Activated CD8-positive, alpha-beta memory T cell treated with anti-CD3 and anti-CD28 coated beads, Interleukin-2, amount 50 U/mL, for 48 hours (primary cell): ENCODE measurements at regions not wholly inside any gene's neighbourhood (a gene's known extent, or its start where the extent isn't known, plus 50 kb on each side); places are given as distances from the start of the nearest gene placed in this dataset.

Experiments
- DNase-seq: peaks from one replicate; pipeline ENCODE4 v3.0.0-alpha.2; 2020

DNA sequence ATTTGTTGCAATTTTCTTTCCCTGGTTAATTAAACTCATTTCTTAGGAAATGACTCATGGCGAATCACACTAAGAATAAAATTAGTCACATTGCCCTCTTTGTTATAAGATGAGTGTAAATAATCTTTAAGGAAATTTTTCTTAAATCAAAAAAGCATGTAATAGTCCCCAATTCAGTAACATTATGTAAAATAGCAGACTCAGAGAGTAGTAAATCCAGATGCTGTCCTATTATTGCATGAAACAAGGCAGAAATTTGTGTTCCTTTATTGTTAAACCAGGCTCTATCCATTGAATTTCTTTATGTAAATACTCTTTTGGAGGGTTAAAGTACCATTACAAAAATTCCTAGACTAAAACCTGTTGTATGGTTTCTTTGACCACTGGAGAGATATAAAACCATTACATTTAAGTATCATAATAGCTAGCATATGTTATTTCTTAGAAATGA, 154.5 kb upstream of the C1orf87 start:
- no peak for DNase-seq

- no peak for DNase-seq
Observed at GRCh38 chr1:60227601-60228000, 154.0 kb upstream of the C1orf87 start.

GRCh38 chr1:60225486-60225885, 151.9 kb upstream of the C1orf87 start:
- DNase-seq = no peak

DNA sequence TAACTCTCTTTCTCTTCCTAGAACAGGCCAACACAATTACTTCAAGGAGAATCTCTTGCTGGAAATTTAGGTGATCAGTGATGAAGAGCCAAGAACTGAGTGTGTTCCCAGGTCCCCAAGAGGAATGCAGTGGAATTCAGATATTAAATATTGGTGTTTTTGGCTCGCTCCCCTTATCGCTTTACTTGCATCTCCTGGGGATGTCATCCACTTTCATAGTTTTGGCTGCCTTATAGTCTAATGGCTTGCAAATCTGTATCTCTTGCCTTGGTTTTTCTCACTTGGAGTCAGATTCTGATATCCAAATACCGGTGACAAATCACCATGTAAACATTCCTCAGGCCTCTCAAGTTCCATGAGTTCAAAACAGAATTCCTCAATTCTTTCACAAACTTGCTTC, 151.0 kb upstream of the C1orf87 start:
- no peak for DNase-seq

DNA sequence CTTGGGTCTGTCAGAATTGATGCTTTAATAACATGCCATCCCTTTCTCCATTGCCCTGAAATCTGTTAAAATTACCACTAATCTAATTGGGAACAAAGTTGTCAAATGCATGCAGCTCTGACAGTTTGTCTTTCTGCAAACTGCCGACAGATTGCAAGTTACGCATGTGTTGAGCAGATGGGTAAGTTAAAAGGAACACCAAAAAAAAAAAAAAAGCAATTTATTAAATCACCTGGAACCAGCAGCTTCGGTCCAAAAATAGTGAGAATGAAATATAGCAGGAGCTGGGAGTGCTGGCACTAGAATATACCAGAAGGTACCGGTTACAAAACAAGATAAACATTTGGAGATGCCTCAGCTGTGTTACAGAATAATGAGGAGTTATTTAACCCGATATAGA, 149.6 kb upstream of the C1orf87 start:
- no peak for DNase-seq

DNA sequence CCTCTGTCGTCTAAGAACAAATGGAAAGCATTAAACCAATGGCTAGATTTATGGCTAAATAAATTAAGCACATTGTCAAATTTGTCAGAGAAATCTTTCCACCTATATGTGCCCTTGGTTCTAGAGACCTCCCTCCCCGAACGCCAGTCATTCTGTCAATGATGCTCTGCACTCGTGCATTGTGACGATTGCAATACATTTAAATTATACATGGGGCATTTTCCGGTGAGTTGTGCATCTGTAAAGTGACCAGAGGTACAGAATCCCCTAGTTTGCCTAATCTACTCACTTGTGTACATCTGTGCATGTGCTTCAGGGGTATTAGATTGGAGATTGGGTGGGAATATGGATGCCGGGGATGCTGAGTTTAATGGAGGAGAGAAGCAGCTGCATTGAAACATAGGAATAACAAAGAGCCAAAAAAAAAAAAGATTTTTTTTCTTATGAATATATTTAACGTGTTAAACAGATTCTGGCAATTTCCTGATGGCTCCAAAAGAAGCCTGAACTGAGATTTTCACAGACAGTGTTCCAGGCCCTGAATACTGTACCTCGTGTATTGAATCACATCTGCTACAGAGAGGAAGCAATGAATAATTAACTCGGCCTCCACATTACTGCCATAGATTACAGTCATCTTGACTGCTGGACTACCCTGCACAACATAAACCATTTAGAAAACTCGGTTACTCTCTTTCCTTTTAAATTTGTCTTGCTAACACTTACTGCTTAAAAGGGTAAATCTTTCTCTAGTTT, 149.0 kb upstream of the C1orf87 start:
- no peak for DNase-seq

DNA sequence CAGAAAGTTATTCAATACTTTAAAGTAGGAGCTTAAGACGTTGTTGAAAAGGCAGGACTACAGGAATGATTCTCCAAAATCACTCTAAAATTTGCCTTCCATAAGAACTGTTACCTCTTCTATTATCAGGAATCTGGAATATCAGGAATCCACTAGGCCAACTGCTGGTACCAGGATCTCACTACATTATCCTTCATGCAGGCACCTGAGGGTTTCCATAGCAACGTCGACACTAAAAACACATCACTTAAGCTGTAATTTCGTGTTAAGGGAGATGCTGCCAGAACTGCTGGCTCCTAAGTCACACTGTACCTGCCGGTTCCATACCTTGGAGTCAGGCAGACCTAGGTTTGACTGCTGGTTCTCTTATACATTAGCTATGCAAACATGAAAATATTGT, 139.7 kb upstream of the C1orf87 start:
- DNase-seq = no peak

DNA sequence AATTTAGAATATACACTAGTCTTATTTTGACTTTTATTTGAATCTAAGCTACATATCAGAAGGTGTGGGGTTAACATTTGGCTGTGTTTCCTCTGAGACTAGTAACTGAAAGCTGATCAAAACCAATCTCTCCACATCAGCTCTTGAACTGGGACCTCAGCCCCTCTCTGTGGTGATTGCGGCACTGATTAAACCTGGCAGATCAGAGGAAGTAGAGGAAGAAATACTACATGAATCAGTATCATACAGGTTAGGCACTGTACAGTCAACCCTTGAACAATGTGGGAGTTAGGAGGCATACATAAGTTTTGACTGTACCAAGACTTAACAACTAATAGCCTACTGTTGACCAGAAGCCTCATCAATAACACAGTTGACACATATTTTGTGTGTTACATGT, 122.5 kb upstream of the C1orf87 start:
- no peak for DNase-seq

- no peak for DNase-seq
Observed at GRCh38 chr1:60185684-60186083, 112.1 kb upstream of the C1orf87 start.

DNA sequence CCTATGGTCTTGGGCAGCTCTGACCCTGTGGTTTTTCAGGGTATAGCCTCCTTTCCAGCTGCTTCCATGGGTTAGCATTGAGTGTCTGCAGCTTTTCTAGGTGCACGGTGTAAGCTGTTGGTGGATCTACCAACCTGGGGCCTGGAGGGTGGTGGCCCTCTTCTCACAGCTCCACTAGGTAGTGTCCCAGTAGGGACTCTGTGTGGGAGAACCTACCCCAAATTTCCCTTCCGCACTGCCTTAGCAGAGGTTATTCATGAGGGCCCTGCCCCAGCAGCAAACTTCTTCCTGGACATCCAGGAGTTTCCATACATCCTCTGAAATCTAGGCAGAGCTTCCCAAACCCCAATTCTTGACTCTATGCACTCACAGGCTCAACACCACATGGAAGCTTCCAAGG, 111.0 kb upstream of the C1orf87 start:
- no peak for DNase-seq

- DNase-seq = no peak
Observed at GRCh38 chr1:60173729-60174505, 100.3 kb upstream of the C1orf87 start.

DNA sequence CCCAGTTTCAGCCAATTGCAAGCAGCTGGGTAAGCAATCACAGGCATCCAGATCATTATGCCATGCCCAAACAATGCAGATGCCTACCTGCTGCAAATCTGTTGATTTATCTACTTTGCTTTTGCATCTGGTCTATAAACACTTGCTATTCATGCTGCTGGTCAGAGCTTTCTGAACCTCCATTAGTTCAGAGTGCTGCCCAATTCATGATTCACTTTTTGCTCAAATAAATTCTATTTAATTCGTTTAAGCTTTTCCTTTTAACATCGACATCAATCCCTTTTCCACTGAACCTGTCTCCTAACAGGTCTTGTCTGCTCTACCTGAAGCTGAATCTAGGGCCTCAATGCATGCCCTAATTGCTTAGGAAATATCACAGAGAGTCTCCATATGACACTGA, 99.4 kb upstream of the C1orf87 start:
- DNase-seq = no peak

GRCh38 chr1:60171801-60172200, 98.2 kb upstream of the C1orf87 start:
- no peak for DNase-seq

GRCh38 chr1:60170709-60171108, 97.1 kb upstream of the C1orf87 start:
- DNase-seq = no peak

- DNase-seq = no peak
Observed at GRCh38 chr1:60169206-60169605, 95.6 kb upstream of the C1orf87 start.

DNA sequence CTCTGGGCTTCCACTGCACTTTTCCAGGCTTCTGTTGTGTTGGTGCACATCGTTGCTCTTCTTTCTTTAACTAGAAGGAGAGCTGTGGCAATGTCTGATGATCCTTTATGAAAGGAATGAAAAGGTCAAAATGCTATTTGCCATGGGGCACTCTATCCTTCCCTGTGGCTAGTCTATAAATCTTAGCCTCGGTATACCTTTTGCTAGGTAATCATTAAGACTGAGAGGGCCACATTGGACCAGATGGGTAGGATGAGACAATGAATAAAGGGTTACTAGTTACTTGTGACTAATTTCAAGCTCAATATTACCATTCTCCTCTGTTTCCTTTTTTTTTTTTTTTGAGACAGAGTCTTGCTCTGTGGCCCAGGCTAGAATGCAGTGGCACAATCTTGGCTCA, 89.4 kb upstream of the C1orf87 start:
- no peak for DNase-seq

GRCh38 chr1:60160141-60160540, 86.6 kb upstream of the C1orf87 start:
- DNase-seq = no peak

DNA sequence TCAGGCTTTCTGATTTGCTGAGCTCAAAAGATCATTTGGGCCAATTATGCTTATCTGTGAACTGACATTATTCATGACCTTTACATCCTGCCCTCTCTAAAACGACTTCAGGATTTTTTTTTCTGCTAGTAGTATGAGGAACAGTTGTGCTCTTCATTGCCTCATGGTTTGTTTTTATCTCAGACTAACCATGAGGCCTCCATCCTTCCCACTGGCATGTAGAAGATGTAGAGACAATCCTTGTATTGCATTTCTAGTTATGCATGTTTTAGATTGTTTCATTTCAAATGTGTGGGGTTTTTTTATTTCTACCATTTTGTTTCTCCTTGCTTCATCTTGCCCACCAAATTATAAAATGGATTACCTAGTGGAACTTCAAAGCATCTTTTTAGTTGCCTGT, 82.8 kb upstream of the C1orf87 start:
- no peak for DNase-seq

GRCh38 chr1:60153961-60154360, 80.4 kb upstream of the C1orf87 start:
- DNase-seq = no peak

DNA sequence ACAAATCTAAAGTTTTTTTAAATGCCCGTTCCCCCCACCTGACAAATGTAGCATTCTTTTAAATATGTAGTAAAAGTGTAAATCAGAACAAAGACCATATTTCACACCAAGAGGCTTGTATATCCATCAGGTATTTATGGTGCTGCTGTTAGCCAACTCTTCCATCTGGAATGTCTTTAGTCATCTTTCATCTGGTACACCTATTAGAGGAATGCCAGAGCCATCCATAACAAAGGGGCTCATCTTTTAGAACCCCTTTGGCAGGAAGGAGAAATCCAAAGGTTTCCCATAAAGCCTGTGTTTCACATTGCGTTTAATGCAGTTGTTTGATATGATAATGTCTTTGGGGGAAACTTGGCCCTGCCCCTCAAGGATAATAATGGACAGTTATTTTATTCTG, 79.3 kb upstream of the C1orf87 start:
- no peak for DNase-seq

DNA sequence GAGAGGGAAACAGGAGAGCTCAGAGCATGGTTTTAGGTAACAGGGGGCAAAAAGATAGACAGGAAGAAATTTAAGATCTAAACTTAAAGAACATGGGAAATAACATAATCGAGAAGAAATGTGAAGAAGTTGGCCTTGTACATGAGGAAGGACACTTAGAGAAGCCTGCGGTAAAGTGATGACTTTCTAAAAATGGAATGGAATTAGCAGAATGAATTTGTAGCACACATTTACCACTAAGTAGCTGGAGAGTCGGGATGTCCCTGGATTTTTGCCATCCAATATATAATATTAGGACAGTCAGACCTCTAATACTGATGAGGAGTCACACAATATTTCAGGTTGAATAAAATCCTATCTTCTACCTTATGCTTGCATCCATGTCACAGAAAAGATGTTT, 77.7 kb upstream of the C1orf87 start:
- DNase-seq = no peak

- no peak for DNase-seq
Observed at GRCh38 chr1:60149251-60149650, 75.7 kb upstream of the C1orf87 start.

GRCh38 chr1:60146884-60147283, 73.3 kb upstream of the C1orf87 start:
- no peak for DNase-seq

DNA sequence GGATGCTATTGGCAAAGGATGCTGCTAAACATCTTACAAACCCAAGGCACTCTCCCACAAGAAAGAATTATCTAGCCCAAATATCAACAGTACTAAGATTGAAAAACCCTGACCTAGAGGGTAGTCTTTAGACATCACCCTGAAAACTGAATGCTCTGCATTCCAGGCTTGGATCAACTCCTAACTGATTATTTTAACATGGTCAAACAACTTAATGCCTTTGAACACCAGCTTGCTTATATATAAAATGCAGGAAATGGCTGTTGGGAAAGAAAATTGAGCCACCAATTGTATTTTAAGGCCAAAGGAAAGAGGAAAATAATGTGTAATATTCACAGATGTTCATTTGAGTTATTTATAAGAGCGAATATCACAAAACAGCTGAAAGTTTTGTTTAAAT, 72.2 kb upstream of the C1orf87 start:
- DNase-seq = no peak

GRCh38 chr1:60141743-60142142, 68.2 kb upstream of the C1orf87 start:
- no peak for DNase-seq
